ENCODE measurements at regions not wholly inside any gene's neighbourhood (a gene's known extent, or its start where the extent isn't known, plus 50 kb on each side); places are given as distances from the start of the nearest gene placed in this dataset.

DNA sequence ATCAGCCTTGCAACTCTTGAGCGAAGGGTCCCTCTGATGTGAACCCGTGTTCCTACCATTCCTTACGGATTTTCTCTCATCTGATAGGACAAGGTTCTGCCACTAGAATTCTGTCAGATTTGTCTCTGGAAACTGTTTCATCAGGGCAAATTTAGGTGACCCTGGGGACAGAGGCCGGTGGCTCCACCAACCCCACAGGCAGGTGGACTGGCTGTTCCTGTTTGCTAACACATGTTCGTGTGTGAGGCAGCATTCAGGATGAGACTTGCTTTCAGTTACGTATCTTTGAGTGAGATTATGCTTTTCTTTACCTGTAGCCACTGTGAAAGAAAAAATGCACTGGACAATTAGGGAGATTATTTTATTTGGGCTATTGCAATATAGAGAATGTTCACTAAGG, 449.9 kb downstream of the INHBA start:
- TF ChIP-seq, protein P1, sequence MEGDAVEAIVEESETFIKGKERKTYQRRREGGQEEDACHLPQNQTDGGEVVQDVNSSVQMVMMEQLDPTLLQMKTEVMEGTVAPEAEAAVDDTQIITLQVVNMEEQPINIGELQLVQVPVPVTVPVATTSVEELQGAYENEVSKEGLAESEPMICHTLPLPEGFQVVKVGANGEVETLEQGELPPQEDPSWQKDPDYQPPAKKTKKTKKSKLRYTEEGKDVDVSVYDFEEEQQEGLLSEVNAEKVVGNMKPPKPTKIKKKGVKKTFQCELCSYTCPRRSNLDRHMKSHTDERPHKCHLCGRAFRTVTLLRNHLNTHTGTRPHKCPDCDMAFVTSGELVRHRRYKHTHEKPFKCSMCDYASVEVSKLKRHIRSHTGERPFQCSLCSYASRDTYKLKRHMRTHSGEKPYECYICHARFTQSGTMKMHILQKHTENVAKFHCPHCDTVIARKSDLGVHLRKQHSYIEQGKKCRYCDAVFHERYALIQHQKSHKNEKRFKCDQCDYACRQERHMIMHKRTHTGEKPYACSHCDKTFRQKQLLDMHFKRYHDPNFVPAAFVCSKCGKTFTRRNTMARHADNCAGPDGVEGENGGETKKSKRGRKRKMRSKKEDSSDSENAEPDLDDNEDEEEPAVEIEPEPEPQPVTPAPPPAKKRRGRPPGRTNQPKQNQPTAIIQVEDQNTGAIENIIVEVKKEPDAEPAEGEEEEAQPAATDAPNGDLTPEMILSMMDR (IDR thresholded peaks at IDR 0.05; ENCODE audit: borderline replicate concordance, control extremely low read depth, extremely low read depth, insufficient read depth, missing control alignments) = no peak

DNA sequence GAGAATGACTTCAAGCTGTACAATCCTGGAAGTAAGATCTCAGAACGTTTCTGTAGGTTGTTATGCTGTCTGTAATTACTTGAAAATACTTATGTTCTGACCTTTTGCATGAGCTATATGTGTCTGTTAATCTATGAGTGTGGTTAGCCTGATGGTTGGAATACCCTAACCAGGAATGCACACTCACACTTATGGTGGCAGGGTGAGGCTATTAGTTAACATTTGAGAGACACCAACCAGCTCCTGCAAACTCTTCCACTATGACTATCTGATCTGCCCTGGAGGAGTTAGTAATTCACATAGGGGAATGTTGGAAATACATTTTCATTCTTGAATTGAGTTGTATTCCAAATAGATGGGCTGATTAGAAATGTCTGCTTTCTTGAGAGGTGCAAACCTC, 450.3 kb downstream of the INHBA start:
- in situ Hi-C loops (cut with MboI; ENCODE audit: low sequenced_read_pairs, unreplicated experiment) = no loop called here

More for the DNA sequence above, 449.9 kb downstream of the INHBA start:
- in situ Hi-C loops (cut with MboI; ENCODE audit: low sequenced_read_pairs, unreplicated experiment) = no loop called here
- DNase-seq (ENCODE audit: low spot score) = no peak

DNA sequence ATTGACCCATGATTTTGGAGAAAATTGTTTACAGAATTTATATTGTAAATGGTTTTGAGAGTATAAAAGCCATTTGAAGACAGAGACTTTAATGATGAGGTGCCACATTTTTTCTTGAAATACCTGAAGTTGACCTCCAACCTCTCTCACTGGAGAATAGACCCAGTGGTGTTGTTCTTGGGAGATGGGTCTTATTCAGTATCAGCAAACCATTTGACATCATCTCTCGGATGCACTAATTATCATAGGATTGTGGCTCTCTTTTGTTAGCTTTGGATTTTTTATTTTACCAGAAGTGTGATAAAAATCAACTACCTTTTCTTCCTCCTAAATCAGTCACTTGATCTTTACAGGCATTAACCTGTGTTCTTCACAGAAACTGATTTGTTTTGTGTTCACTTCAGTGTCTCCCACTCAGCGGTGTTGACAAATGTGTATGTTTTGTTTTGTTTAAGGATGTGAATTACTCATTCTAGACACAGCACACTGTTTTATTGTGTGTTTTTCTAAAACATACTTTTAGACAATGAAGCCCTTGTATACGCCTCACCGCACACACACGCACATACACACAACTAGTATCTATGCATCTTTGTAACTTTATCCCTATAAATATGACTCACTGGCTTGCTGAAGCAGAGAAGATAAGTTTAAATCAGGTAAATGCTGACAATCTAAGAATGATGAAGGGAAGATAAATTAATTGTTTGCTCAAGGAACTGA, 455.6 kb downstream of the INHBA start:
- no peak for DNase-seq (ENCODE audit: low spot score)
- in situ Hi-C loops (cut with MboI; ENCODE audit: low sequenced_read_pairs, unreplicated experiment) = no loop called here
- TF ChIP-seq, protein P1 (IDR thresholded peaks at IDR 0.05; ENCODE audit: borderline replicate concordance, control extremely low read depth, extremely low read depth, insufficient read depth, missing control alignments) = no peak

More for the DNA sequence above, 450.3 kb downstream of the INHBA start:
- TF ChIP-seq, protein P1 (IDR thresholded peaks at IDR 0.05; ENCODE audit: borderline replicate concordance, control extremely low read depth, extremely low read depth, insufficient read depth, missing control alignments) = no peak
- no peak for DNase-seq (ENCODE audit: low spot score)

DNA sequence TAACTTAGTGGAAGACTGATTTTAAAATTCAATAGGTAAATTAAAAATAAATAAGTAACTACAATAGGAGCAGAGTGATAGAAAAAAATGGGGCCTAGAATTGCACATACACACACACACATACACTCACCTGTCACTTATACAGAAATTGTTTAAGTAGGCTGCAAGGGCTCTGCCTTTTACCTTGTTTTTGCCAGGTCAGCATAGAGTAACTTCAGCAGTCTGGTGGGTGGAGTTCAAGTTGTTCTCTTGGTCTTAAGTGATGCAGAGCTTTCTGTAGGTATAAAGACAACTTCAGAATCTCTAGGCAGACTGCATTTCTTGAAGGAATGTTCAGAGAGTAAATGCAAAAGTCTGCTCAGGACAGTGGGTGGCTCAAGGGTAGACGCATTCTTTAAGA, 457.0 kb downstream of the INHBA start:
- no peak for DNase-seq (ENCODE audit: low spot score)
- in situ Hi-C loops (cut with MboI; ENCODE audit: low sequenced_read_pairs, unreplicated experiment) = no loop called here
- TF ChIP-seq, protein P1 (IDR thresholded peaks at IDR 0.05; ENCODE audit: borderline replicate concordance, control extremely low read depth, extremely low read depth, insufficient read depth, missing control alignments) = no peak

DNA sequence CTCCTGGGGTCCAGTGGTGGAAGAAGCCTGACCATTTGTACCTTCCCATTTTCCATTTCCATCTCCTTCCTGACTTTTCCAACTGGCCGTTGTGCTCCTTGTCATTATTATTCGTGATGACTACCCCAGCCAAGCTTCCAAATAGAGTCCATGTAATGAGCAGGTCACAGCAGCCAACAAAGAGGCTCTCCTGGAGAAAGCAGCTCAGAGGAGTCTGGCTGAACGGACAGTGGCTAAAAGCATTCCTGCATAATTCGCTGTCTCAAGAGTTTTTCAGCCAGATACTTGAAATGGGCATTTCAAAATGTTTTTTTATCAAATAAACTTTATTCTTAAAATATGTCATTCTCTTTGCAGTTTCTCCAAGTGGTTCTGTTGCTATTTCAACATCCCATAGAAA, 458.6 kb downstream of the INHBA start:
- DNase-seq (ENCODE audit: low spot score) = no peak
- TF ChIP-seq, protein P1 (IDR thresholded peaks at IDR 0.05; ENCODE audit: borderline replicate concordance, control extremely low read depth, extremely low read depth, insufficient read depth, missing control alignments) = no peak
- in situ Hi-C loops (cut with MboI; ENCODE audit: low sequenced_read_pairs, unreplicated experiment) = no loop called here

DNA sequence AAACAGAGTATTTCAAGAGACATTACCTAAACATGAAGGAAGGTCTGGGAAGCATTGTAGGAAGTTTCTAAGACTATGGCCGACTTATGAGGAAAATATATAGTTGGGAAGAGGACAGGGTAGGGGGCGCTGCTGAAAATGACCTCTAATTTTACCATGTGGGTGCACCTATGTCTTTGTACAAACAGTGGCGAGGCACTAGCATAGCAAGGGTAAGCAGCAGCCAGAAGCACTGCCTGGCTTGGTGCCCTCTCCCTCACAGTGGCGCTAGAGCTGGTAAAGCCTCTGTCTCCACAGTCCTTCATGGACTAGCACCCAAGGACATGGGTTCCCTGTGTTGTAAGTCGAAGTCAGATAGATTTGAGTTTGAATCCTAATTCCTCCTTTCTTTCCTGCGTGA, 461.2 kb downstream of the INHBA start:
- in situ Hi-C loops (cut with MboI; ENCODE audit: low sequenced_read_pairs, unreplicated experiment) = no loop called here
- TF ChIP-seq, protein P1 (IDR thresholded peaks at IDR 0.05; ENCODE audit: borderline replicate concordance, control extremely low read depth, extremely low read depth, insufficient read depth, missing control alignments) = no peak
- no peak for DNase-seq (ENCODE audit: low spot score)

All from GM13976 (cell line).